EH (cell line): ENCODE measurements at regions not wholly inside any gene's neighbourhood (a gene's known extent, or its start where the extent isn't known, plus 50 kb on each side); places are given as distances from the start of the nearest gene placed in this dataset.

ENCODE experiments used
- DNase-seq: peaks from one replicate; pipeline ENCODE4 v3.0.0-alpha.2; 2015; ENCODE audit warnings: low read depth

GRCh38 chr14:94886931-94887330 is 117.0 kb upstream of the GSC start:
- no peak for DNase-seq

- no peak for DNase-seq
These were observed 115.7 kb upstream of the GSC start for GRCh38 chr14:94885481-94886155.

GRCh38 chr14:94884616-94885230 is 114.8 kb upstream of the GSC start:
- no peak for DNase-seq

GRCh38 chr14:94882401-94882800 is 112.5 kb upstream of the GSC start:
- DNase-seq: no peak

GRCh38 chr14:94880876-94881275 is 111.0 kb upstream of the GSC start:
- DNase-seq: no peak

- no peak for DNase-seq
These were observed 110.2 kb upstream of the GSC start for GRCh38 chr14:94880106-94880505.

- no peak for DNase-seq
These were observed 109.6 kb upstream of the GSC start for GRCh38 chr14:94879537-94879936.

GRCh38 chr14:94876306-94876705 is 106.4 kb upstream of the GSC start:
- no peak for DNase-seq

- no peak for DNase-seq
These were observed 105.3 kb upstream of the GSC start for GRCh38 chr14:94875256-94875655.

GRCh38 chr14:94868772-94869072 is 98.8 kb upstream of the GSC start:
- DNase-seq: no peak

GRCh38 chr14:94867946-94868771 is 98.2 kb upstream of the GSC start:
- no peak for DNase-seq

- DNase-seq: no peak
These were observed 97.3 kb upstream of the GSC start for GRCh38 chr14:94867209-94867608.

GRCh38 chr14:94864387-94865195 is 94.7 kb upstream of the GSC start:
- no peak for DNase-seq

- no peak for DNase-seq
These were observed 93.5 kb upstream of the GSC start for GRCh38 chr14:94863366-94863765.

- no peak for DNase-seq
These were observed 88.0 kb upstream of the GSC start for GRCh38 chr14:94857950-94858349.

- no peak for DNase-seq
These were observed 84.0 kb upstream of the GSC start for GRCh38 chr14:94853920-94854319.

- DNase-seq: no peak
These were observed 80.6 kb upstream of the GSC start for GRCh38 chr14:94850309-94851211.

GRCh38 chr14:94844593-94845152 is 74.8 kb upstream of the GSC start:
- DNase-seq: no peak

- DNase-seq: no peak
These were observed 70.6 kb upstream of the GSC start for GRCh38 chr14:94840467-94840866.

GRCh38 chr14:94839348-94839747 is 69.4 kb upstream of the GSC start:
- DNase-seq: no peak

- DNase-seq: no peak
These were observed 66.9 kb upstream of the GSC start for GRCh38 chr14:94836849-94837248.
